Trophoblast cell (in vitro differentiated cells and primary cell): ENCODE measurements at regions not wholly inside any gene's neighbourhood (a gene's known extent, or its start where the extent isn't known, plus 50 kb on each side); places are given as distances from the start of the nearest gene placed in this dataset.

ENCODE experiments used
- DNase-seq, 2 donors: peaks; one replicate each; pipeline ENCODE4 v3.0.0-alpha.2; 2016
- H2AFZ ChIP-seq: 2 replicates; pipeline ENCODE4 v1.6.1; 2013; ENCODE audit warnings: low read length, moderate library complexity, mild to moderate bottlenecking; ENCODE audit not compliant: insufficient read depth, poor library complexity
- H2AK5ac ChIP-seq: 2 replicates; pipeline ENCODE4 v1.6.1; 2013; ENCODE audit warnings: mild to moderate bottlenecking, low read length
- H2BK120ac ChIP-seq: 2 replicates; pipeline ENCODE4 v1.6.1; 2013; ENCODE audit warnings: low read length, mild to moderate bottlenecking, moderate library complexity; ENCODE audit not compliant: insufficient read depth, poor library complexity
- H2BK12ac ChIP-seq: 2 replicates; pipeline ENCODE4 v1.6.1; 2013; ENCODE audit warnings: mild to moderate bottlenecking, low read length, moderate library complexity
- H2BK5ac ChIP-seq: 2 replicates; pipeline ENCODE4 v1.6.1; 2013; ENCODE audit warnings: low read length, low read depth, moderate library complexity, mild to moderate bottlenecking; ENCODE audit not compliant: poor library complexity
- H3K14ac ChIP-seq: 2 replicates; pipeline ENCODE4 v1.6.1; 2013; ENCODE audit warnings: mild to moderate bottlenecking, low read length
- H3K18ac ChIP-seq: 2 replicates; pipeline ENCODE4 v1.6.1; 2013; ENCODE audit warnings: mild to moderate bottlenecking, low read length
- H3K23ac ChIP-seq: 2 replicates; pipeline ENCODE4 v1.6.1; 2013; ENCODE audit warnings: low read length
- H3K27ac ChIP-seq: 2 replicates; pipeline ENCODE4 v1.5.1; 2013; ENCODE audit warnings: low read depth, mild to moderate bottlenecking, inconsistent platforms, low read length, moderate library complexity
- H3K27me3 ChIP-seq: 2 replicates; pipeline ENCODE4 v1.6.1; 2013; ENCODE audit warnings: inconsistent platforms, mild to moderate bottlenecking, low read length, moderate library complexity; ENCODE audit not compliant: insufficient read depth
- H3K36me3 ChIP-seq, 2 experiments: 1 replicate in 1 of 2; 2 replicates in 1 of 2; pipeline ENCODE4 v1.6.1; 2013; ENCODE audit warnings: low read length in 2 of 2, mild to moderate bottlenecking in 2 of 2, moderate library complexity in 1 of 2; ENCODE audit not compliant: insufficient read depth in 2 of 2, control insufficient read depth in 1 of 2
- H3K4ac ChIP-seq: 2 replicates; pipeline ENCODE4 v1.6.1; 2013; ENCODE audit warnings: low read depth, mild to moderate bottlenecking, low read length, moderate library complexity
- H3K4me1 ChIP-seq, 2 experiments: 1 replicate in 1 of 2; 2 replicates in 1 of 2; pipeline ENCODE4 v1.6.1; 2013; ENCODE audit warnings: low read length in 2 of 2, mild to moderate bottlenecking in 2 of 2, moderate library complexity in 1 of 2; ENCODE audit not compliant: insufficient read depth in 2 of 2, control insufficient read depth in 1 of 2
- H3K4me2 ChIP-seq: 2 replicates; pipeline ENCODE4 v1.6.1; 2013; ENCODE audit warnings: inconsistent platforms, mild to moderate bottlenecking, low read length, moderate library complexity
- H3K4me3 ChIP-seq: 2 replicates; pipeline ENCODE4 v1.5.1; 2013; ENCODE audit warnings: mild to moderate bottlenecking, low read depth, low read length, inconsistent platforms
- H3K79me1 ChIP-seq: one replicate; pipeline ENCODE4 v1.6.1; 2013; ENCODE audit warnings: low read length
- H3K79me2 ChIP-seq: 2 replicates; pipeline ENCODE4 v1.6.1; 2013; ENCODE audit warnings: low read length, mild to moderate bottlenecking; ENCODE audit not compliant: control insufficient read depth, insufficient read depth, poor library complexity
- H3K9ac ChIP-seq: 2 replicates; pipeline ENCODE4 v1.6.1; 2013; ENCODE audit warnings: mild to moderate bottlenecking, low read length
- H3K9me3 ChIP-seq: 2 replicates; pipeline ENCODE4 v1.6.1; 2013; ENCODE audit warnings: low read depth, mild to moderate bottlenecking, control low read depth, inconsistent platforms, low read length; ENCODE audit not compliant: insufficient read depth
- H4K12ac ChIP-seq: 2 replicates; pipeline ENCODE4 v1.6.1; 2013; ENCODE audit warnings: low read depth, mild to moderate bottlenecking, low read length, moderate library complexity
- H4K8ac ChIP-seq: 2 replicates; pipeline ENCODE4 v1.6.1; 2013; ENCODE audit warnings: low read depth, mild to moderate bottlenecking, low read length, moderate library complexity
- H4K91ac ChIP-seq: one replicate; pipeline ENCODE4 v1.6.1; 2013; ENCODE audit warnings: low read depth, mild to moderate bottlenecking, low read length, moderate library complexity
- WGBS: extraction: QIAGEN DNeasy Blood & Tissue Kit; methylation state at CpG from one replicate; pipeline ENCODE4 v1.1.7; 2013; ENCODE audit warnings: missing lambda C conversion rate; ENCODE audit not compliant: insufficient read length, insufficient coverage; ENCODE audit errors: extremely low coverage; 5-methylcytosine and 5-hydroxymethylcytosine counted together

DNA sequence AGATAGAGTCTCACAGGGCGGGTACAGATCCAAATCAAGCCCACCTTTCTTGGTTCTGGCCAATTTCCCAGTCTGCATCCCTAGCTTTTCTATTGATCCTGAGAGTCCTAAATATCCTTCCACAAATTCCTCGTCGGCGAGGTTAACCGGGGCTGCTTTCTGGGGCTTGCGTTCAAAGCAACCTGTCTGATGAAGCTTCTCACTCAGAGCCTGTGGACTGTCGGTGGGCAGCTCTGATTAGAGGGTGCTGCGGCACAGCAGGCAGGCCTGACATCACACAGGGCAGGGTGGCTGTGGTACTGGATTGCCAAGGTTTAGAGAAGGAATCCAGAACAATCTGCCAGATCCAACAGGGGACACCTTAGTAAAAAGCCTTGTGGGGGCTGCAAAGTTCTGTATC, 338.0 kb upstream of the ZMIZ1 start:
- no peak overlapping the region for H2AK5ac ChIP-seq
- no CpG with 5 or more reads among the region's 8 CpGs for WGBS
- H3K4ac ChIP-seq, result no peak overlapping the region
- no peak overlapping the region for H3K9ac ChIP-seq
- H3K18ac ChIP-seq, result no peak overlapping the region
- no peak overlapping the region for H3K4me2 ChIP-seq
- H3K9me3 ChIP-seq, result peaks cover 2% of the 10 kb centered on the region
- no peak overlapping the region for H2BK120ac ChIP-seq
- H3K27ac ChIP-seq, result no peak overlapping the region
- DNase-seq, result no peak
- no peak overlapping the region for H3K14ac ChIP-seq
- peak overlapping the region; percentile 8 for H4K91ac ChIP-seq
- H4K12ac ChIP-seq, result no peak overlapping the region
- no peak overlapping the region for H4K8ac ChIP-seq
- H3K23ac ChIP-seq, result no peak overlapping the region
- no peak overlapping the region for H3K4me3 ChIP-seq
- H2AFZ ChIP-seq, result no peak overlapping the region
- H3K79me2 ChIP-seq, result no peaks in the 10 kb centered on the region
- H3K4me1 ChIP-seq, result peaks cover 6 to 11% of the 10 kb centered on the region in 2 experiments
- no peaks in the 10 kb centered on the region for H3K27me3 ChIP-seq
- no peak overlapping the region for H2BK5ac ChIP-seq
- peaks cover 6% of the 10 kb centered on the region for H3K79me1 ChIP-seq
- no peaks in the 10 kb centered on the region for H3K36me3 ChIP-seq
- H2BK12ac ChIP-seq, result no peak overlapping the region

DNA sequence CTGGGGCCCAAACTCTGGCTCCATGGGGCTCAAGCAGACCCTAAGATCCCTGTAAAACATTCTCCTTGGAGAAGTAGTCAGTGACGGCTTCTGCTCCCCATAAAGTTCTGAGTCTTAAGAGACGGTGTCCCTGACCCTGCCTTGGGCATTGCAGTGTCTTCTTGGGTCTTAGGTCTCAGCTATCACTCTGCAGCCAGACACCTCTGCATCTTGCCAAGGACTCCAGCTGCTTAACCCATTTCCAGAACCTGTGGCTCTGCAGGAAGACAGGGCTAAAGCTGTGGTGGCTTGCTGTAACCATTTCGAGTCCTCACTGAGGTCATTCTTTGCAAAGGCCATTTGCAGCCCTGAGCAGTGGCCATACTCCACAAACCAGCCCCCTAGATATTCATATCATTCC, 337.1 kb upstream of the ZMIZ1 start:
- Histone ChIP-seq H4K8ac (no peak overlapping the region), H3K79me2 (no peaks in the 10 kb centered on the region), H3K79me1 (peaks cover 4% of the 10 kb centered on the region), H3K23ac (no peak overlapping the region), H3K14ac (no peak overlapping the region), H4K91ac (no peak overlapping the region), H2BK5ac (no peak overlapping the region), H2BK120ac (no peak overlapping the region), H3K18ac (no peak overlapping the region), H3K9me3 (peaks cover 2% of the 10 kb centered on the region), H2AFZ (no peak overlapping the region), H3K9ac (no peak overlapping the region), H3K36me3 (no peaks in the 10 kb centered on the region), H3K4ac (no peak overlapping the region), H3K4me1 (peaks cover 5 to 7% of the 10 kb centered on the region in 2 experiments), H3K4me2 (no peak overlapping the region), H3K4me3 (no peak overlapping the region), H3K27ac (no peak overlapping the region), H4K12ac (no peak overlapping the region), H2BK12ac (no peak overlapping the region), H3K27me3 (no peaks in the 10 kb centered on the region), H2AK5ac (no peak overlapping the region)
- no CpG with 5 or more reads among the region's 3 CpGs for WGBS
- DNase-seq, result no peak

DNA sequence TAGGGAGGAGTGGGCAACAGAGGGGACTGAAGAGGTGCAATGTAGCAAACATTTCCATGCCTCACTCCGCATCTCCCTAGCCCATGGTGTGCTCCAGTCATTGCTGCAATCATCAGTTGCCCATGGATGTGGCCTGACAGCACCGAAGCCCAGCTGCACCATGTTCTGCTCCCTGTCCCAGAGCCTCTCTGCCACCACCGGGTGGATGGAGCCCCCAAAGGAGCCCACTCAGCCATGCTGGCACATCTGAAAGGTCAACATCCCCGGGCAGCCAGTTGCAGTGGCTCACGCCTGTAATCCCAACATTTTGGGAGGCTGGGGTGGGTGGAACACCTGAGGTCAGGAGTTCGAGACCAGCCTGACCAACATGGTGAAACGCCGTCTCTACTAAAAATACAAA, 336.4 kb upstream of the ZMIZ1 start:
- Histone ChIP-seq H3K4me2 (no peak overlapping the region), H3K9ac (no peak overlapping the region), H2BK120ac (no peak overlapping the region), H4K8ac (no peak overlapping the region), H4K12ac (no peak overlapping the region), H3K27ac (no peak overlapping the region), H3K14ac (no peak overlapping the region), H2AK5ac (peak overlapping the region; percentile 27), H3K4me1 (peaks cover under 1 to 2% of the 10 kb centered on the region in 2 experiments), H3K4ac (no peak overlapping the region), H3K9me3 (peaks cover 2% of the 10 kb centered on the region), H3K4me3 (no peak overlapping the region), H2BK12ac (peak overlapping the region; percentile 63), H4K91ac (no peak overlapping the region), H3K18ac (no peak overlapping the region), H2BK5ac (no peak overlapping the region), H2AFZ (no peak overlapping the region), H3K23ac (no peak overlapping the region), H3K79me2 (no peaks in the 10 kb centered on the region), H3K36me3 (no peaks in the 10 kb centered on the region), H3K79me1 (no peaks in the 10 kb centered on the region), H3K27me3 (no peaks in the 10 kb centered on the region)
- no peak for DNase-seq
- no CpG with 5 or more reads among the region's 8 CpGs for WGBS

DNA sequence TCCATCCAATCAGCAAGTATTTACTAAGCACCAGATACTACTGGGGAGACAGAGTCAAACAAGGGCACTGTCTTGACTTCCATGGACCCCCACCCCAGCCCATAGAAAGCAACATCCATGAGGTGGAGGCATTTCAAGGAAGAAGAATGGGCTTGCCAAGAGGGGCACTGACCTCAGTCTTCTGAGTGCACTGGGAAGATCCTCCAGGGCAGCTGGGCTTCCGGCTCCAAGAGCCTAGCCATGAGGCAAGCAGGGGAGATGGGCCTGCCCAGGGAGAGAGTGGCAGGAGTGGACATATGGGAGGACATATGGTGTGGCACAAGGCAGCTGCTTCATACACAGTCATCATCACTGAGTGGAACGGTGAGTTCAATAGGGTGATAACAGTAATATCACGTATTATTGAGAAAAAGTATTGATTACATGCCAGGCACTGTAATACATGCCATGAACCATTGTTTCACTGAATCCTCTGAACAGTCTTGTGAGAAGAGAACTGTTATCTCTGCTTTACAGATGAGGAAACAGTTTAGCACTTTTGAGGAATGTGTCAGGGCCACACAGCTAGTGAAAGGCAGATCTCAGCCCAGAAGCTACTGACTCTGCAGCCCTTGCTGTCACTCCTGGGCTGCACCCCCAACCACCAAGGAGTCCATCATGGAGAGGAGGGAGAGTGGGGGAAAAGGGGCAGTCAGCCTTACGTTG, 331.7 kb upstream of the ZMIZ1 start:
- no peak overlapping the region for H2AK5ac ChIP-seq
- no CpG with 5 or more reads among the region's 4 CpGs for WGBS

More for the DNA sequence above, 331.7 kb upstream of the ZMIZ1 start:
- H3K9ac ChIP-seq, result no peak overlapping the region
- peaks cover 0 to 7% of the 10 kb centered on the region in 2 experiments for H3K4me1 ChIP-seq
- no peak overlapping the region for H3K23ac ChIP-seq
- no peak overlapping the region for H2BK5ac ChIP-seq
- DNase-seq, result no peak
- no peaks in the 10 kb centered on the region for H3K27me3 ChIP-seq
- H3K9me3 ChIP-seq, result peaks cover 2% of the 10 kb centered on the region
- H3K4ac ChIP-seq, result no peak overlapping the region
- no peak overlapping the region for H2BK120ac ChIP-seq
- H3K14ac ChIP-seq, result no peak overlapping the region
- H3K18ac ChIP-seq, result no peak overlapping the region
- H2BK12ac ChIP-seq, result no peak overlapping the region
- H3K36me3 ChIP-seq, result no peaks in the 10 kb centered on the region
- no peak overlapping the region for H4K12ac ChIP-seq
- no peak overlapping the region for H3K4me2 ChIP-seq
- no peaks in the 10 kb centered on the region for H3K79me2 ChIP-seq
- no peak overlapping the region for H3K27ac ChIP-seq
- no peaks in the 10 kb centered on the region for H3K79me1 ChIP-seq
- H2AFZ ChIP-seq, result no peak overlapping the region
- no peak overlapping the region for H4K8ac ChIP-seq
- H4K91ac ChIP-seq, result no peak overlapping the region
- no peak overlapping the region for H3K4me3 ChIP-seq
